SKM-1 treated with dmso at 0.1 percent for 144 hours (cell line): ENCODE measurements at regions not wholly inside any gene's neighbourhood (a gene's known extent, or its start where the extent isn't known, plus 50 kb on each side); places are given as distances from the start of the nearest gene placed in this dataset.

ENCODE experiments used
- DNase-seq: peaks from one replicate; lab custom pipeline; 2025; ENCODE audit not compliant: unreplicated experiment; lab: John Stamatoyannopoulos, UW

DNA sequence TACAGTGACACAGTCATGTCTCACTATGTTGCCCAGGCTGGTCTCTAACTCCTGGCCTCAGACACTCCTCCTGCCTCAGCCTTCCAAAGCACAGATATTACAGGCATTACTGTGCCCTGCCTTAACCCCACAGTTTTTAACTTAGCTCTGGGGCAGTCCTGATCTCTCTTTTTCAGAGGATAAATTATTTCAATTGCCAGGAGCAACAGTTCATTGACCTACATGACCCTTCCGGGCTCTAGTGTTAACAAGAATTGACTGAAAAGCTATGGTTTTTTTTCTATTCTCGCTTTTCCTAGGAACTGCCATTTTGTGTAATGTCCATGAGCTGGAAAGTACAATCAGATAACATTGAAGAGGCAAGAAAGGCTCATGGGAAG lies 92.8 kb downstream of the HNRNPLL start:
- no peak for DNase-seq

DNA sequence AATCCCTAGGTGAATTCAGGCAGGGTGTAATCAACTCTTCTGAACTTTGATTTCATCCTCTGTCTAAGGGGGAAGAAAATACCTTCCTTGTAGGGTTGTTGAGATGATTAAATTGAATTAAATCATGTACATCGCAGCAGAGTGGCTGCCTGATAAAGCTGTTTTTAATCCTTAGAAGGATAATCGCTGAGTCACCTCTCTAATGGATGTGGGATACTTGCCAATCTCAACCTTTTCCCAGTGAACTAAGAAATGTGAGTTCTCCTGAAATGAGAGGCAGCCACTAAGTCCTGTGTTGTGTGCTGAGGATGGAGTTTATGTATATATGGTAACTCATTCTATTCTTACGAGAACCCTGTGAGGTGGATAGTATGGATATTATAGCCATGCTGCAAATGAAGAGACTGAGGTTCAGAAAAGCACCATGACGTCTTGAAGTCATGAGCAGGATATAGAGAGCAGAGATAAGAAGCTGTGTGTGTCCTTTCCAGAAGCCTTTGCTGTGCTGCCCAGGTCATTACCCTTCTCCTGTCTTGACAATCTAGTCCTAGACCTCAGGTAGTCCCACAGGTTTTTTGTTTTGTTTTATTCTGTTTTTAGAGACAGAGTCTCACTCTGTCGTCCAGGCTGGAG lies 93.3 kb downstream of the HNRNPLL start:
- no peak for DNase-seq

DNA sequence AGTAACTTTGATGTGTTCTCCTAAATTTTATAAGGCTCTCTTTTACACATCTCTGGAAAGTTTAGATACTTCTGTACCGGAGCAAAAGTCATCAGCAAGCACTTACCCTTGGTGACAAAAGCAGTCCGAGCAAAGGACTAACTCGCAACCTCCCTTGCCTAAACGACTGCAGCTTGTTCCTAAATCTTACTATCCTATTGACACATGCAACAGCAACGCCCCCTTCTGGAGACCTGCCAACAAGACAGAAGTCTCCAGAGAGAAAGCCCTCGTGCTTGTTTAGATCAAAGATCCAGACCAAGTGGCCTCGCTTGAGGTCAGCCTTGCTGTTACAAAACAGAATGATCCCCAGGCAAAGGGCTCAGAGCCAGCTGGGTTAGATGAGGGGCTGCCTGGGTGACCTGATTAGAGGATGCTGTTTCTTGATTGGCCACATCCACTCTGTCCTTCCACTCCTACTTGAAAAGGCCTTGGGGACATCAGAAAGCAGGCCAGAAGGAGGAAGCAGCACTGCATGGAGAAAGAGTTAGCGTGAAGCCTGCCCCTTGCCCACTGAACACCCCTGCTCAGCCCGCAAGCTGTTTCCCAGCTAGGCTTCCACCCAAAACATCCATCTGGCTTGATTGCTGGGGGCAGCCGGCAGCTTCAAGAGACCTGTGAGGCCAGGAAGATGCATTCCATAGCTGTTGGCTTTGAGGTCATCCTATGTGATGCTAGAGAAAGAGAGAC lies 94.3 kb downstream of the HNRNPLL start:
- DNase-seq: peak; percentile 86

DNA sequence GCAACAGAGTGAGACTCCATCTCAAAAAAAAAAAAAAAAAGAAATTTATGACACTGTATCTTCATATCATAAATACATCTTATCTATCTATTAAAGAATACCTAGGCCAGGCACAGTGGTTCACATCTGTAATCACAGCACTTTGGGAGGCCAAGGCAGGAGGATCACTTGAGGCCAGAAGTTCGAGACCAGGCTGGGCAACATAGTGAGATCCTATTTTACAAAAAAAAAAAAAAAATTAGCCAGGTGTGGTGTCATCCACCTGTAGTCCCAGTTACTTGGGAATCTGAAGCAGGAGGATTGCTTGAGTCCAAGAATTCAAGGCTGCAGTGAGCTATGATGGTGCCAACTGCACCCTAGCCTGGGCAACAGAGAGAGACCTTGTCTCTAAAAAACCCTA lies 95.0 kb downstream of the HNRNPLL start:
- no peak for DNase-seq

DNA sequence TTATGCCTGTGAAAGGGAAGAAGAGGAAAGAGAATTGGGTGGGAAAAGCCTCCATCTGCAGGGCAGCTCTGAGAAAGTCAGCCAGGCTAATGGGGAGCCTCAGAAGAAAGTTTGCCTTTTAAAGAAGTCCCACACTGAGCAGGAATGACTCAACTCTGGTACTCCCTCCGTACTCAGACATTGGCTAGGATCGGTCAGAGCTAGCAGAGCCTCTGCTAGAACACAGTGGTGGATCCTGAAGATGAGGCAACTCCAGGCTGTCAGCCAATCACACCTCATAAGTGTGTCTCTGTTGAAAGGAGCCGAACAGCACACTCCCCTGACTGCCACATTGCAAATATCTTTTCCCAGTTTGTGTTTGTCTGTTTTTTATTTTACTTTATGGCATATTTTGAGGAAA lies 96.9 kb downstream of the HNRNPLL start:
- DNase-seq: no peak

DNA sequence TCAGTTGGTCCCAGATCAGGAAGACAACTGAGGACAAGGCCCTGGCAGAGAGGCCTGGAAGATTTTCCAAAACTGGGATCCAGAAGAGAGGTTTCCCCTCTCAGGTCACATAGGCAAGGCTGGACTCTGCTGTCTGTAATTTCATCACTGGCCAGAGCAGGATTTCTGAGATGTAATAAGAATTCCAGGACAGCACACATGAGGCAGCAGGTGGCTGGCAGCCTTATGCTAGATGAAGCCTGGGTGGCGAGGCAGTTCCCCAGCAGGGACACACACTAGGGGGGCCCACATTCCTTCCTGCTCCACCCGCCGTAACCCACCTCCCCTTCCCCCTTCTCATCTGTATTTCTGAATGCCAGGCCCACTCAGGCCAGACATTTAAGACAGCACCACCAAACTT lies 98.6 kb downstream of the HNRNPLL start:
- DNase-seq: no peak

DNA sequence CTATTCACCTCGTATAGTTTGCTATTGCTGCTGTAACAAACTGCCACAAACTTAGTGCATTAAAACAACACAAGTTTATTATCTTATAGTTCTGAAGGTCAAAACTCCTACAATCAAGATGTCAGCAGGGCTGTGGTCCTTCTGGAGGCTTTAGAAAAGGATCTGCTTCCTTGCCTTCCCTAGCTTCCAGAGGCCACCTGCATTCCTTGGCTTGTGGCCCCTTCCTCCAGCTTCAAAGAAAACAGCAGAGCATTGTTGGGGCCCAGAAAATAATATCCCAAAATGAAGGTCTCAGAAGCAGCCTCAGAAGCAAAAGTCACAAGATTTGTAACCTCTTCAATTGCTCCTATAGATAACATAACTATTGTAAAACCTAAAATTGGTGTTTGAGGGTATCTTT lies 100.6 kb downstream of the HNRNPLL start:
- DNase-seq: no peak

DNA sequence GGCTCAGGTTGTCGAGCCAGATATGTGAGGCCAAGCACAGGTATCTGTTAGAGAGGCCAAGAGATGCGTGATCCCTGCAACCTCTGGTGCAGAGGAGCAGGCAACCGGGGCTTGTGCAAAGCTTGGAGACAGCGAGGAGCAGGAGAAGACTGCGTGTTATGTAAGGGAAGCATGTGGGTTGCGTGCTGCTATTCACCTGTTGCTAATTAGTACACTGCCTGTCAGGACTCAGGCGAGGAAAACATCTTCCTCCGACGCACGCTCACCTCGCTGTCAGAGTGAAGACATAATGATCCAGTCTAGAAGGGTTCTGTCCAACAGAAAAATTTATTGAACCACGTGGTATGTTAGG lies 102.5 kb downstream of the HNRNPLL start:
- no peak for DNase-seq

DNA sequence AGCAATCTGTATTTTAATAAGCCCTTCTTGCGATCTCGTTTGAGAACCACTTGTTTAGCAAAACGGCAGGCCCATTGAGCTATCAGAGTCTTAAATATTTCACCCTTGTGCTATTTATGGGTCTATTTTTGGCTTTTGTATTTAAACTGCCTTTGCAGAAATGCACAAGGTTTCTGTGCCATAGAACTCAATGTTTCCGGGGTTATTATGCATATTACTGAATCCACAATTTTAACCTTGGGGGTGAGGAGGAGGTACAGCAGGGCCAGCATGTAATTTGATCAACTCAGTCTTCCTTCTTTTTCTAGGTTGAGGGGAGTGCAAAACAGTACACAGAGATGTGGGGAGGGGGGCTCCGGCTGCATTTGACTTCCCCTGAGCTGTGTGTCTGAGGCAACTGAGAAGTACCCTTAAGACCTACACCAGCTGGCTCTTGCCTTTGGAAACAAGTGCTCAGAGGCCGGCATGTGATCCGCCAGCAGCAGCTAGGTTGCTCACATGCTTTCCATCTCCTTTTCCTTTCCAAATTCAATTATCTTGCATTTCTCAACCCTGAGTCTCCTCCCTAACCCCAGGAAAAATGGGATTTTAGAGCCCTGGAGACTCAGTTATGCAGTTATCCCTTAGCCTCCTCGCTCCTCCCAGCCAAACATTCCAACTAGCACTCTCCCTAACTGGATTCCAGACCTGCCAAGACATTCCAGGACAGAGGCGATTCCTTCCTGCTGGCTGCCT lies 103.0 kb downstream of the HNRNPLL start:
- no peak for DNase-seq

DNA sequence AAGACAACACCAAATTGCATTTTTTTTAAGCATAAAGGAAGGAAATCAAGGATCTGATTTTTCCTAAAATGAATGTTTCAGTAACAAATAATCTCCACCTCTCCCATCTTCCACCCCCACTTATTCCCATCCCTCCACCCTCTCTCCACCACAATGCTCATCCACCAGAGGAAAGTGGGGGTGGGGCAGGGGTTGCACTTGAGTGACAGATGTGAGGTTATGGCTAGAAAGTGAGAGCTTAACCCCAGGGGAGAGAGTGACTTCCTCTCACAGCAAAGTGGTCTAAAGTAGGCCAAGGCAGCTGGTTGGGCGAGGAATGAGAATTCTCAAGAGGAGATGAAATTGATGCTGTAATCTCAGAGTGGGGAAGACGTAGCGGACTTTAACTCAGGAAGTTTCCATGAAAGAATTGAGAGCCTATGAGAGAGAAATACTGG lies 104.7 kb downstream of the HNRNPLL start:
- DNase-seq: no peak

DNA sequence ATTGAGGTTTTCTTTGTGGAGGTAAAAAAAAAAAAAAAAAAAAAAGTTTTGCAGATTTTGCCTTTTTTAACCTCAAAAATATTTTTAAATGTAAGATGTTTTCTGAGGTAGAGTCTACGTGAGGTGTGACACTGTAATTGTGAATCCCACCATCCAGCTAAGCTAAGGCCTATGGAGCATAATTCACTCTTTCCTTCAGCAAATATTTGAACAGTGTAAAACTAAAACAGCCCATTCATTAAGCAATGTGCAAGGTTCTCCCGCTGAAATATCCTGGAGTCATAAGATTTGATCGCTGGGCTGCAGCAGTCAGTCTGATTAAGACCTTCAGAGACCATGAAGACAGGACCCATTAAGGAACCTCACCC lies 105.1 kb downstream of the HNRNPLL start:
- no peak for DNase-seq

DNA sequence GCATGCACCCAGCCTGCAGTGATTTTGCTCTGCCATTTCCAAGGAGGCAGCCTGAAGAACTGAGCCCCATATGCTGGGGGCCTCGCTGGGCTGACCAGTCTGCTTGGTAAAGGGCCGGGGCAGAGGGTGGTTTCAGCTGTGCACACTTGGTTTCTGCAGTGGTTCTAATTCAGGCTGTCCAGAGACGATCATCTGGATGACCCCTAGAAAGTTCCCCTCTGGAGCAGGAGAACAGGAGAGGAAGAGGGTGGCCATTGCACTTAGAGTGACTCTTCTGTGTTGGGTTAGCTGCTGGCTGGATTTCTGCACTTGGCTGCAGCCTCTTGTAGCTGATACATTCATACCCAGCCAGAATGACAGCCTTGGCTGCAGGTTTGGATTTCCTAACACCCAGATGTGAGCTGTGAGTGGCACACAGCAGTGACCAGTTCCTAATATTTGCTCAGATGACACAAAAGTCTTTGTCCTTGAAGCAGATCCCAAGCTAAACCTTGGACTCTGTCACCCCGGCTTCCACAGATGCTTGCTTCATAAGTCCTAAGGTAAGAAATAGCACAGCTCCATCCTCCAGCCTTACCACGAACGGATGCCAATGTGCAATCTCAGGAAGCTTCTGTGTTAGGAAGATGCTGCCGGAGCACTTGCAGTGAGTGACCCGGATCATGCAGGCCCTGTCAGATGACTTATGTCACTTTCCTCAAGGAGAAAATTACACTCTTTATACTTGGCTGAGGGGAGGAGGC lies 105.6 kb downstream of the HNRNPLL start:
- DNase-seq: no peak

DNA sequence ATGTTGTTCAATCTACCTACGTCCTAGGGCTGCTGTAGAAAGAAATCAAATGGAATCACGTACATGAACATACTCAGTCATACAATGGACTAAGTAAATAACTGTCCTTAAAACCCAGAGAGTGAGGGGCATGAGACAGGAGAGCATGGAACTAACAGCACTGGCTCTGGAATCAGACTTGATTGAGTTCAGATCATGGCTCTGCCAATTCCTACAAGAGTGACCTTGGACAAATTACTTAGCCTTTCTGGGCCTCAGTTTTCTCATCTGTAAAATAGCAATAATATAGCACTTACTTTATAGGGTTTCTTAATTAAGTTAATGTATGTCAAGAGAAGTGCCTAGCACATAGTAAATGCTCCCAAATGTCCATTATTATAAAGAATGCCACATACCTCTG lies 106.8 kb downstream of the HNRNPLL start:
- DNase-seq: no peak

DNA sequence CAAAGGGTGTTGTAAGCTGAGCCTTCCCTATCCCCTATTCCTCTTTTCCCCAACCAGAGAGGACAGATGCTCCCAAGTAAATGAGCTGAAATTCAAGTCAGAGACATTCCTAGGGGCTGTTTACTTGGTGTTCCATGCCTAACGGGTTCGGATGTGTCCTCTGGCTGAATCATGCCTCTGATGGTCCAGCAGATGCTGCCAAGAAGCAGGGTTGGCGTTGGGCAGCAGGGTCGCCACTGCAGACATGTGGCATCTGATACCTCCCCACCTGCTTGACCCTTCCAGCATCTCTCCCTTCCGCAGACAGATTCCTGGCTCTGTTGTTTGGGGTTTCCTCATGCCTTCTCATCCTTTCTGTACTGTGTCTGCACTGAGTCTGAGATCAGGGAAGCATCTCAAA lies 108.3 kb downstream of the HNRNPLL start:
- DNase-seq: no peak

DNA sequence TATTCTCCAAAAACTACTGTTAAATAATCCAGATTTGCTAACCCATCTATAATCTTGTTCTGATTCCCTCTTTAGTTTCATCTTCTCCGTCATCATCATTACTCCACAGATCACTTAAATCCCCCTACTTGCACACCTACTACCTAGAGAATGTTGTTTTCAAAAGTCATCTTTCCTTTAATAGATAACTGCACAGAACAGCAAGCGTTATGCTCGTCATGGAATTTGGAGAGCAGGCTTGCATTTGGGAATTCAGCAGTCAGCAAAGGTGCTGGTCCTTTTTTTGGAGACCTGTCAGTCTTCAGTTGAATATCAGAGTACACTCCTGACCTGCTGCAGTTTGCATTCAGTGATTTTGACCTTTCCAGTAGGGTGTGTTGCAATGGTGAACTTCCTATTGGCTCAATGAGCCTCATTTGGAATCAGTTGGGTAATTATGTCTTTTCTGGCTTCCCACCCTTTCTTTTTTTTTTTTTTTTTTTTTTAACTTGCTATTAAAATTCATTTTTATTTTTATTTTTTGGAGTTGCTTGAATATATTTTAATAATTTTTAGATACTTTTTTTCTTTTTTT lies 110.6 kb downstream of the HNRNPLL start:
- peak; percentile 17 for DNase-seq

DNA sequence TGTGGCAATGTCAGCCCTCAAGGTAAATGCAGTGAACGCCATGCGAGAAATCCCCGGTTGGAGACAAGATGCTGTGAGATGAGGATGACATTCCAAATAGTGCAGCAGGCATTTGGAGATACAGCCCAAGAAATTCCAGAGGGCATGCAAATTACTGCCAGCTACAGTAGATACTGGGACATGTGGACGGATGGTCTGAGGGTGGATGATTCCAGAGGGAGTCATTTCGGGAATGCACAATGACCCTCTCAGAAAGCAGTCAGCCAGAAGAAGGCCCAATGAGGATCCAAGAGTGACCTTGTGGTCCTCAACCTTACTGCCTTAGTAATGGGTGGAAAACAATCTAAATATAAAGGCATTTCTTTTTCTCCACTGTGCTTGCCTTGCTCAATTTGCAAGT lies 111.3 kb downstream of the HNRNPLL start:
- DNase-seq: no peak

DNA sequence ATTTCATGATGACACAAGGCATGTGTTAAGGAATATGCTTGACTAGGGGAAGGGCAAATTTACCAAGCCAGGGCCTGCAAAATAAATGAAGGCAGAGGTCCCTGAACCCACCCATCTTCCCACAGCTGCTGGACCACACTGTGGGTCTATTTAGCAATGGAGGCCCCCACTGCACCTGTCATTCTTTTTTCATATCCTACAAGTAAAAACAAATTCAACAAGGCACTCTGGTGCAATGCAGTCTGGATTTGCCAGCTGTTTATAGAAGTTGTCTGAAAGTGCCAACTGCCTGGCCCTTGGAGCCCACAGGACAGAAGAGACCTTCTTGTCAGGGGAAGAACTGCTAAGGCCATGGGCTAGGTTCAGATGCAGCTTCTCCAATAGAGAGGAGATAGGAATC lies 112.8 kb upstream of the ATL2 start:
- no peak for DNase-seq

DNA sequence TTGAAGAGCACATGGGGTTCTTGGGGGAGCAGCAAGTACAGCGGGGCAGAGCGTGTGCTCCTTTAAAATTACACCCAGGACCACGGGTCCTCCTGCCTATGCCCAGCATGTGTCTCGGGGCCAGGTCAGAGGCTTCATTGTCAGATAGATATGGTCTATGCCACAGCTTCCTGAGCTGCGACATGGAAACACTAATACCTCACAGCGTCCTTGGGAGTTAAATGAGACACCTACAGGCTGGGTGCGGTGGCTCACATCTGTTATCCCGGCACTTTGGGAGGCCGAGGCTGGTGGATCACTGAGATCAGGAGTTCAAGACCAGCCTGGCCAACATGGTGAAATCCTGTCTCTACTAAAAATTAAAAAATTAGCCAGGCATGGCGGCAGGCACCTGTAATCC lies 110.8 kb upstream of the ATL2 start:
- DNase-seq: no peak

DNA sequence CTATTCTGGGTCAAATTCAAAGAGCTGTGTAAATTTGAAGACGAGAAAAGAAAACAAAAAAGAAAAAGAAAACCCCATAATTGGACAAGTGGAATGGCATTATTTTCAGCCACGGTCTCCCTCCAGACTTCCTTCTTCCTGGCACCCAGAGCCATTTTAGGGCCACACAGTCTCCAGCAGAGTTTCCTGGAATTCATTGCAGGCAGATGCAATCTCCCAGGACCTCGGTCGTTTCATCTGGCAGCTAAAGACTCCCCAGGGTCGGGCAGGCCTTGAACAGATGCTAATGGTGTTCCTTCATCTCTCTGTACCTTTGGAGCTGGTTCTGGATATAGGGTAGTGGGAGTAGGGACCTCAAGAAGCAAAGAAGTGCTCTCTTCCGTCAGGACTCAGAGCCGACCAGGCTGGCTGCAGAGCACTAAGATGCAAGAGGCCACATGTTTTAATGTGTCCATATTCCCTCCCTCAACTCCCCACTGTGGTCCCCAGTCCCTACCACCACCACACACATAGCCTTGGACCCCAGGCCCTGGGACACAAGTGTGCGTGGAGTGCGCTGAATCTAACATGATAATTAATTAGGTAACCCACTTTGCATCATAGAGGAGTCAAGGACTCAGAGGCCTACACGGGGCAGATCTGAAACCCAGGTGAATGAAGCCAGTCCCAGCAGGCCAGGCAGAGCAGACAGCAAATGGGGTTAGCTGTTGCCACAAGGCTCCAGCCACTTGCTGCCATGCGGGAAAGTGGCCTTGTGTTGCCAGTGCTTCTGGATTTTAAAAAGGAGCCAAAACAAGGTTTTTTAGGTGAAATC lies 109.3 kb upstream of the ATL2 start:
- DNase-seq: no peak

DNA sequence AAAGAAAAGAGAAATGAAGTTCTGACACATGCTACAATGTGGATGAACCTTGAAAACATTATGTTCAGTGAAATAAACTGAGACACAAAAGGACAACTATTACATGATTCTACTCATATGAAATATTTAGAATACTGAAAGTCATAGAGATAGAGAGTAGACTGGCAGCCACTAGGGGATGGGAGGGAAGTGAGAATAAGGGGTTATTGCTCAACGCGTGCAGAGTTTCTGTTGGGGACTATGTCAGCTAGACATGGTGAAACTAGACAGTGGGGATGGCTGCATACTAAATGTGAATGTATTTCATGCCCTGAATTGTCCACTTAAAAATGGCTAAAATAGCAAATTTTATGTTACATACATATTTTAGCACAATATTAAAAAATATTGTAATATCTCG lies 108.7 kb upstream of the ATL2 start:
- peak; percentile 76 for DNase-seq

DNA sequence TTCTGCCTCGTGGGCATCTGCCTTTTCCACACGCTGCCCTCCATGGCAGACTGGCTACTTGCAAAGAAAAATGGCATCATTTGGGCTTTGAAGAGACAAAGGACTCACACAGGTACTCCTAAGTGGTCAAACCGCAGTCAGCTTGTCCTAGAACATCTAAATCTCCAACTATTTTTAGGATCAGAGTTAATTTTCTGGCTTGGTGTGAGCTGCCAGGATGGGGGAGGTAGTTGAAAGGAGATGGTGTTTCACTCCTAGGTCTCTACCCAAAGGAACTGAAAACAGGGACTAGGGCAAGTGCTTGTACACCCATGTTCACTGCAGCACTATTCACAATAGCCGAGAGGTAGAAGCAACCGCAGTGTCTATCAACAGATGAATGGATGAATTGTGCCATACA lies 107.9 kb upstream of the ATL2 start:
- DNase-seq: no peak
